H9 (cell line): ENCODE measurements at regions not wholly inside any gene's neighbourhood (a gene's known extent, or its start where the extent isn't known, plus 50 kb on each side); places are given as distances from the start of the nearest gene placed in this dataset.

Experiments
- DNase-seq: peaks from one replicate; pipeline ENCODE4 v3.0.0-alpha.2; 2017
- H2AFZ ChIP-seq: one replicate; pipeline ENCODE4 v1.6.1; 2013; ENCODE audit warnings: mild to moderate bottlenecking, low read length, control low read depth, moderate library complexity
- H2AK5ac ChIP-seq: 2 replicates; pipeline ENCODE4 v1.6.1; 2013; ENCODE audit warnings: low read length, control low read depth, mixed read lengths; ENCODE audit not compliant: insufficient read length
- H2BK120ac ChIP-seq: one replicate; pipeline ENCODE4 v1.6.1; 2013; ENCODE audit warnings: low read depth, mild to moderate bottlenecking, low read length, control low read depth, inconsistent platforms; ENCODE audit not compliant: poor library complexity, severe bottlenecking
- H2BK12ac ChIP-seq: 2 replicates; pipeline ENCODE4 v1.6.1; 2013; ENCODE audit warnings: low read length, control low read depth, mixed read lengths, low read depth; ENCODE audit not compliant: insufficient read length
- H2BK15ac ChIP-seq: 2 replicates; pipeline ENCODE4 v1.6.1; 2013; ENCODE audit warnings: low read depth, low read length, control low read depth
- H2BK20ac ChIP-seq: one replicate; pipeline ENCODE4 v1.6.1; 2013; ENCODE audit warnings: low read depth, mild to moderate bottlenecking, low read length, control low read depth, inconsistent platforms; ENCODE audit not compliant: poor library complexity, severe bottlenecking
- H2BK5ac ChIP-seq: 2 replicates; pipeline ENCODE4 v1.6.1; 2013; ENCODE audit warnings: low read length, control low read depth, mixed read lengths; ENCODE audit not compliant: insufficient read length
- H3K14ac ChIP-seq: 2 replicates; pipeline ENCODE4 v1.6.1; 2013; ENCODE audit warnings: low read length, control low read depth; ENCODE audit not compliant: insufficient read depth
- H3K18ac ChIP-seq: 2 replicates; pipeline ENCODE4 v1.6.1; 2013; ENCODE audit warnings: low read depth, mild to moderate bottlenecking, mixed read lengths, low read length, control low read depth; ENCODE audit not compliant: insufficient read length
- H3K23ac ChIP-seq: 2 replicates; pipeline ENCODE4 v1.6.1; 2013; ENCODE audit warnings: low read length, control low read depth, mixed read lengths, low read depth; ENCODE audit not compliant: insufficient read length
- H3K23me2 ChIP-seq: 2 replicates; pipeline ENCODE4 v1.6.1; 2013; ENCODE audit warnings: low read depth, mild to moderate bottlenecking, mixed read lengths, low read length, control low read depth; ENCODE audit not compliant: insufficient read length, poor library complexity, severe bottlenecking
- H3K27ac ChIP-seq: 2 replicates; pipeline ENCODE4 v1.5.1; 2013; ENCODE audit warnings: low read length, control low read depth, mixed read lengths, low read depth; ENCODE audit not compliant: insufficient read length
- H3K27me3 ChIP-seq: 2 replicates; pipeline ENCODE4 v1.6.1; 2013; ENCODE audit warnings: low read length, control low read depth, inconsistent platforms; ENCODE audit not compliant: insufficient read depth
- H3K4ac ChIP-seq: 2 replicates; pipeline ENCODE4 v1.6.1; 2013; ENCODE audit warnings: low read depth, mild to moderate bottlenecking, control low read depth, inconsistent platforms, low read length, moderate library complexity
- H3K4me1 ChIP-seq: 2 replicates; pipeline ENCODE4 v1.6.1; 2013; ENCODE audit warnings: low read length, control low read depth, inconsistent platforms; ENCODE audit not compliant: insufficient read depth
- H3K4me2 ChIP-seq: 2 replicates; pipeline ENCODE4 v1.6.1; 2013; ENCODE audit warnings: low read length, control low read depth, mixed read lengths; ENCODE audit not compliant: insufficient read length, insufficient read depth
- H3K56ac ChIP-seq: 2 replicates; pipeline ENCODE4 v1.6.1; 2013; ENCODE audit warnings: low read depth, mild to moderate bottlenecking, mixed read lengths, low read length, control low read depth; ENCODE audit not compliant: insufficient read length
- H3K79me1 ChIP-seq: 2 replicates; pipeline ENCODE4 v1.6.1; 2013; ENCODE audit warnings: low read depth, mild to moderate bottlenecking, moderate library complexity, low read length, control low read depth, inconsistent platforms; ENCODE audit not compliant: insufficient read depth, poor library complexity, severe bottlenecking
- H3K79me2 ChIP-seq: 2 replicates; pipeline ENCODE4 v1.6.1; 2013; ENCODE audit warnings: low read length, control low read depth, inconsistent platforms; ENCODE audit not compliant: insufficient read depth
- H3K9ac ChIP-seq: 2 replicates; pipeline ENCODE4 v1.6.1; 2013; ENCODE audit warnings: low read length, control low read depth, mixed read lengths; ENCODE audit not compliant: insufficient read length; ENCODE audit errors: extremely low read depth
- H3K9me3 ChIP-seq: one replicate; pipeline ENCODE4 v1.6.1; 2013; ENCODE audit warnings: low read depth, low read length, inconsistent platforms; ENCODE audit not compliant: control insufficient read depth
- H3T11ph ChIP-seq: one replicate; pipeline ENCODE4 v1.6.1; 2013; ENCODE audit warnings: mild to moderate bottlenecking, low read length, control low read depth, inconsistent platforms
- H4K20me1 ChIP-seq: one replicate; pipeline ENCODE4 v1.6.1; 2013; ENCODE audit not compliant: control insufficient read depth, insufficient read length, insufficient read depth
- H4K5ac ChIP-seq: 2 replicates; pipeline ENCODE4 v1.6.1; 2013; ENCODE audit warnings: low read depth, mild to moderate bottlenecking, mixed read lengths, low read length, control low read depth; ENCODE audit not compliant: insufficient read length
- H4K8ac ChIP-seq: replicated peaks from 2 replicates; pipeline ENCODE4 v1.6.1; 2013; ENCODE audit warnings: low read length, control low read depth, mixed read lengths, low read depth; ENCODE audit not compliant: insufficient read length
- H4K91ac ChIP-seq: 2 replicates; pipeline ENCODE4 v1.6.1; 2013; ENCODE audit warnings: low read depth, mild to moderate bottlenecking, moderate library complexity, mixed read lengths, low read length, control low read depth; ENCODE audit not compliant: insufficient read length
- H3K27ac Mint-ChIP-seq, 3 experiments: 2 replicates in 2 of 3; 3 replicates in 1 of 3; pipeline ENCODE4 v1.8.0; 2020 to 2021; ENCODE audit warnings: mixed read lengths in 3 of 3, mild to moderate bottlenecking in 1 of 3, moderate library complexity in 1 of 3
- H3K27me3 Mint-ChIP-seq: 2 replicates; pipeline ENCODE4 v1.8.0; 2021; ENCODE audit warnings: low read depth, mild to moderate bottlenecking, moderate library complexity, mixed read lengths
- H3K36me3 Mint-ChIP-seq, 3 experiments: 2 replicates in 2 of 3; 3 replicates in 1 of 3; pipeline ENCODE4 v1.8.0; 2020 to 2021; ENCODE audit warnings: low read depth in 3 of 3, mixed read lengths in 3 of 3; ENCODE audit not compliant: insufficient read depth in 1 of 3
- H3K4me1 Mint-ChIP-seq, 2 experiments: 2 replicates each; pipeline ENCODE4 v1.8.0; 2020; ENCODE audit warnings: mixed read lengths in 2 of 2
- H3K4me3 Mint-ChIP-seq, 2 experiments: 2 replicates in 1 of 2; 3 replicates in 1 of 2; pipeline ENCODE4 v1.8.0; 2020 to 2021; ENCODE audit warnings: mild to moderate bottlenecking in 2 of 2, mixed read lengths in 2 of 2, moderate library complexity in 1 of 2
- H3K9me3 Mint-ChIP-seq, 2 experiments: 2 replicates in 1 of 2; 3 replicates in 1 of 2; pipeline ENCODE4 v1.8.0; 2020; ENCODE audit warnings: mild to moderate bottlenecking in 2 of 2, mixed read lengths in 2 of 2, moderate library complexity in 1 of 2
- CTCF ChIP-seq: fragments of 200-600 bp; sonication (generic); conservative IDR thresholded peaks from 3 replicates; pipeline ENCODE4 v1.8.0; 2021; ENCODE audit warnings: antibody characterized with exemption, mild to moderate bottlenecking
- WGBS: extraction: QIAGEN DNeasy Blood & Tissue Kit; methylation state at CpG from one replicate; pipeline ENCODE4 v1.1.7; 2013; ENCODE audit warnings: missing lambda C conversion rate, low lambda C conversion rate, mixed read lengths; ENCODE audit not compliant: insufficient read length; ENCODE audit errors: extremely low coverage; 5-methylcytosine and 5-hydroxymethylcytosine counted together

- Mint-ChIP-seq H3K9me3 (peaks cover 0 to 2% of the 10 kb centered on the region in 2 experiments; a peak in 2 of 5 replicates), H3K27ac (no peak overlapping the region), H3K4me3 (no peak overlapping the region), H3K4me1 (peaks cover 20 to 29% of the 10 kb centered on the region in 2 experiments), H3K27me3 (no peaks in the 10 kb centered on the region), H3K36me3 (no peaks in the 10 kb centered on the region; a peak in 1 of 7 replicates)
- Histone ChIP-seq H3K56ac (no peak overlapping the region), H4K91ac (no peak overlapping the region), H2AFZ (no peak overlapping the region), H3K4ac (no peak overlapping the region), H3K23me2 (no peaks in the 10 kb centered on the region), H3K27me3 (no peaks in the 10 kb centered on the region), H3K4me1 (no peaks in the 10 kb centered on the region), H3K27ac (no peak overlapping the region), H3K23ac (no peak overlapping the region), H2AK5ac (no peak overlapping the region), H3K9ac (no peak overlapping the region), H4K8ac (no peak overlapping the region), H3K9me3 (no peaks in the 10 kb centered on the region), H2BK120ac (no peak overlapping the region), H4K20me1 (no peaks in the 10 kb centered on the region), H3T11ph (no peak overlapping the region), H4K5ac (no peak overlapping the region), H2BK20ac (no peak overlapping the region), H3K18ac (no peak overlapping the region), H2BK15ac (no peak overlapping the region), H3K79me2 (no peaks in the 10 kb centered on the region), H3K79me1 (no peaks in the 10 kb centered on the region), H2BK5ac (no peak overlapping the region), H3K14ac (no peak overlapping the region), H2BK12ac (no peak overlapping the region), H3K4me2 (no peak overlapping the region)
- WGBS: no CpG with 5 or more reads among the region's 3 CpGs
- DNase-seq: no peak
- TF ChIP-seq CTCF: no peak
Observed at GRCh38 chr6:80482056-80482455, 375.6 kb downstream of the BCKDHB start.
